ENCODE measurements at regions not wholly inside any gene's neighbourhood (a gene's known extent, or its start where the extent isn't known, plus 50 kb on each side); places are given as distances from the start of the nearest gene placed in this dataset.

DNA sequence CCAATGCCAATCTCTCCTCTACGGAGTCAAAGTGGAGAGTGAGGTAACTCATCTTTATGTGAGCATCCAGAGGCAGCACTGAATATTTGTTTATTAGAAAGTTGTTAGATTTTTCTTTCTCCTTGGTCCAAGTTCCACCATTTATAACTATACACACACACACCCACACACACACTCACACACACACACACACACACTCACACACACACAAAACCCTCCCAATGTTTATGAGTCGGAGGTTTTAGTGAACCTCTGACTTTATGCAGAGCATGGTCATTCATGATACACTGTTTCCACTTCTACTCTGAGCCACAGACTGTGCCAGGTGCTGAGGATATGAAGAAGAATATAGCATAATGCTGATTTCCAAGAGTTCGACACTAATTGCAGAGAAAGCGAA is 132.9 kb upstream of the CCDC68 start:
- H3K4me3 ChIP-seq (ENCODE audit: control insufficient read depth, low read depth, low read length) = no peak overlapping the region
- no peak for DNase-seq (ENCODE audit: low read depth)
- TF ChIP-seq, protein P1, sequence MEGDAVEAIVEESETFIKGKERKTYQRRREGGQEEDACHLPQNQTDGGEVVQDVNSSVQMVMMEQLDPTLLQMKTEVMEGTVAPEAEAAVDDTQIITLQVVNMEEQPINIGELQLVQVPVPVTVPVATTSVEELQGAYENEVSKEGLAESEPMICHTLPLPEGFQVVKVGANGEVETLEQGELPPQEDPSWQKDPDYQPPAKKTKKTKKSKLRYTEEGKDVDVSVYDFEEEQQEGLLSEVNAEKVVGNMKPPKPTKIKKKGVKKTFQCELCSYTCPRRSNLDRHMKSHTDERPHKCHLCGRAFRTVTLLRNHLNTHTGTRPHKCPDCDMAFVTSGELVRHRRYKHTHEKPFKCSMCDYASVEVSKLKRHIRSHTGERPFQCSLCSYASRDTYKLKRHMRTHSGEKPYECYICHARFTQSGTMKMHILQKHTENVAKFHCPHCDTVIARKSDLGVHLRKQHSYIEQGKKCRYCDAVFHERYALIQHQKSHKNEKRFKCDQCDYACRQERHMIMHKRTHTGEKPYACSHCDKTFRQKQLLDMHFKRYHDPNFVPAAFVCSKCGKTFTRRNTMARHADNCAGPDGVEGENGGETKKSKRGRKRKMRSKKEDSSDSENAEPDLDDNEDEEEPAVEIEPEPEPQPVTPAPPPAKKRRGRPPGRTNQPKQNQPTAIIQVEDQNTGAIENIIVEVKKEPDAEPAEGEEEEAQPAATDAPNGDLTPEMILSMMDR (conservative IDR thresholded peaks at IDR 0.05; ENCODE audit: control insufficient read depth, insufficient read depth, low read depth, low read length) = no peak

DNA sequence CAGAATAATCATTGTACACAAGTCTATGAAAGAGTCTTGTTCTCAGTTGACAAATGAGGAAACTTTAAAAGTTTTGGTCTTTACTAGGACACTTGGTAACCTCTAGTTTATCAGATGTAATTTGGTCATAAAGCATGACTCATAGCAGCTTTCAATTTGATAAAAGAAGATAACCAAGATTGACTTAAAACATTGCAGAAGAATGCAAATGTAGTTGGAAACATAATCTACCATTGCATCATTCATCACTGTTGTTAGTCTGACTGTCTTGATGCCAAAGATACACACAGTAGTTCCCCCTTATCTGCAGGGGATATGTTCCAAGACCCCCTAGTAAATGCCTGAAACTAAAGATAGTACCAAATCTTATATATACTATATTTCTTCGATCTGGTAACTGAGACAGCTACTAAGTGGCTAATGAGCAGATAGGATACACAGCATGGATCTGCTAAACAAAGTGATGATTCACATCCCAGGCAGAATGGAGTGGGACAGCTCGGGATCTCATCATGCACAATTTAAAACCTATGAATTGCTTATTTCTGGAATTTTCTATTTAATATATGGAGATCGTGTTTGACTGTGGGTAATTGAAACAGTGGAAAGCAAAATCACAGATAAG is 131.4 kb upstream of the CCDC68 start:
- DNase-seq (ENCODE audit: low read depth) = no peak
- TF ChIP-seq, protein P1 (conservative IDR thresholded peaks at IDR 0.05; ENCODE audit: control insufficient read depth, insufficient read depth, low read depth, low read length) = no peak

DNA sequence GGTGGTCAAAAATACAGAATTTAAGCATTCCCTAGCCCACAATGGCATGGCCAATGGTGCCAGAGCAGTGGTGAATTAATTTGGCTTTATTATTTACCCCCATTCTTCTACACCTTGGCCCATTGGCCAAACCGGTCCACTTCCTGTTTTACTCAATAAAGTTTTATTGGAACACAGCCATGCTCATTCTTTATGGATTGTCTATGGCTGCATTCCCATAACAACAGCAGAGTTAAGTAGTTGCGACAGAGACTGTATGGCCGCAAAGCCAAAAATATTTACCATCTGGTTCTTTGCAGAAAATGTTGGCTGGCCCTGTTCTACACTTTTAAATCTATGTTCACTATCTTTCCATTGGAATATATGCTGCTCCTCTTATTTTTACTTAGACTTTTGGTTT is 130.3 kb upstream of the CCDC68 start:
- TF ChIP-seq, protein P1 (conservative IDR thresholded peaks at IDR 0.05; ENCODE audit: control insufficient read depth, insufficient read depth, low read depth, low read length) = no peak
- no peak overlapping the region for H3K4me3 ChIP-seq (ENCODE audit: control insufficient read depth, low read depth, low read length)
- DNase-seq (ENCODE audit: low read depth) = no peak

More for the DNA sequence above, 131.4 kb upstream of the CCDC68 start:
- no peak overlapping the region for H3K4me3 ChIP-seq (ENCODE audit: control insufficient read depth, low read depth, low read length)

DNA sequence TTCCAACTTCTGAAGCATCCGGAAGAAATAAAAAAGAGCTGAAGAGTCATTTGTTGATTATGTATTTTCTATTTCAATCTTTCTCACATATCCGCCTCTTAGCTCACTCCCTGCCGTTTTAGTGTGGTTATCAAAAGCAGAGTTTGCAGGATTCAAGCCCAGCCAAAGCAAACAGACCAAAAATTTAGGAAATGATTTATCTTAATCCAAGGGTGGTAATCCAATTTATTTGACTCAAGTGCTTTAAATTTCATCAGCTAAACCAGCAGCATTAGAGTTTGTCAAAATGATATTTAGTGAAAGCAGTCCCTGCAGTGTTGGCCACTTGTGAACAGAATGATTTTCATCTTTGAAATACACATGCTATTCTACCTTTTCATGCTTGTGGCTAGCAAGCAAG is 129.3 kb upstream of the CCDC68 start:
- DNase-seq (ENCODE audit: low read depth) = no peak
- no peak overlapping the region for H3K4me3 ChIP-seq (ENCODE audit: control insufficient read depth, low read depth, low read length)
- TF ChIP-seq, protein P1 (conservative IDR thresholded peaks at IDR 0.05; ENCODE audit: control insufficient read depth, insufficient read depth, low read depth, low read length) = no peak

DNA sequence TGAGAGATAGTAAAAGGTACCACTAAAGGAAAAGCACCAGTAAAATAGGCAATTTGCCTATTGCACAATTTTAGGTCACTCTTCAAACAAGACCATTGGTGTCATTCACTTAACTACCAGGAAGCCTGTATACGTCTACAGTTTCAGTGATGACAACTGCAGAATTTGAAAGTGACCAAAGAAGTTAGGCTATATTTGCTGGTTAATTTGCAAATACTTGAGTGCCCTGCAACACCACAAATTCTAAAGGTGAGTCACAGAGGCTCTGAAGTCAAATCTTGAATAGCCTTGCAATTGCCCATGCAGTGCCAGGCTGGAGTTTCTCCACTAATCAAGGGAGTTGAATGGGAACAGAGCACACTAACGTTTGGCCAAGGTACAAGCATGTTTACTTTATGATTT is 128.7 kb upstream of the CCDC68 start:
- no peak for DNase-seq (ENCODE audit: low read depth)
- H3K4me3 ChIP-seq (ENCODE audit: control insufficient read depth, low read depth, low read length) = no peak overlapping the region
- TF ChIP-seq, protein P1 (conservative IDR thresholded peaks at IDR 0.05; ENCODE audit: control insufficient read depth, insufficient read depth, low read depth, low read length) = no peak

DNA sequence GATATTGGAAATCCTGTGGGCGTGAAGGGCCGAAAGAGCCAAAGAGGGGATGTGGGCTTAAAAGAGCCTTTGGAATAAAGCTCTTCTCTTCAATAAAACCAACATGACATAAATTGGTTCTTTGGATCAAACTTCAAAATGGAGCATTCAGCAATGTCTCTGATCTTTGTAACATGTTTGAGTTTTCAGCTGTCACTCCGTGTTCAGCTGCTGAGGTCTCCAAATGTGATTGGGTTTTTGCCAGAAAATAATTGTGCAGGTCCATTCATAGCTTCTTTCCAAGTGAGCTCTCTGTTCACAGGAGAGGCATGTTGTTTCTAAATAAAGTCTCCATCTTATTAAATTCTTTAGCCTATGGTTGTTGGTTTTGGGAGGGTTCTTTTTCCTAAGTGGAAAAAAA is 127.6 kb upstream of the CCDC68 start:
- no peak for DNase-seq (ENCODE audit: low read depth)

More for the DNA sequence above, 127.6 kb upstream of the CCDC68 start:
- TF ChIP-seq, protein P1 (conservative IDR thresholded peaks at IDR 0.05; ENCODE audit: control insufficient read depth, insufficient read depth, low read depth, low read length) = no peak
- no peak overlapping the region for H3K4me3 ChIP-seq (ENCODE audit: control insufficient read depth, low read depth, low read length)

Data from fibroblast of mammary gland (primary cell).